HT-29 (cell line): ENCODE measurements at regions not wholly inside any gene's neighbourhood (a gene's known extent, or its start where the extent isn't known, plus 50 kb on each side); places are given as distances from the start of the nearest gene placed in this dataset.
A peak's percentile ranks its signal among the peaks of the same experiment; 100 is the strongest.

Experiments used
- DNase-seq: peaks from one replicate; pipeline ENCODE4 v3.0.0-alpha.2; 2015; ENCODE audit warnings: low spot score

GRCh38 chr9:84583866-84584265 lies 85.7 kb upstream of the NTRK2 start:
- DNase-seq = peak; percentile 2

GRCh38 chr9:84586662-84587061 lies 82.9 kb upstream of the NTRK2 start:
- DNase-seq = no peak

- no peak for DNase-seq
These were observed 82.4 kb upstream of the NTRK2 start for GRCh38 chr9:84587153-84587552.

- no peak for DNase-seq
These were observed 80.0 kb upstream of the NTRK2 start for GRCh38 chr9:84589542-84589941.

- DNase-seq = no peak
These were observed 78.8 kb upstream of the NTRK2 start for GRCh38 chr9:84590706-84591105.

- DNase-seq = no peak
These were observed 76.6 kb upstream of the NTRK2 start for GRCh38 chr9:84592918-84593317.

GRCh38 chr9:84593352-84593751 lies 76.2 kb upstream of the NTRK2 start:
- no peak for DNase-seq

- no peak for DNase-seq
These were observed 72.4 kb upstream of the NTRK2 start for GRCh38 chr9:84597131-84597530.

- DNase-seq = no peak
These were observed 70.5 kb upstream of the NTRK2 start for GRCh38 chr9:84598921-84599636.

- no peak for DNase-seq
These were observed 68.8 kb upstream of the NTRK2 start for GRCh38 chr9:84600739-84601138.

- DNase-seq = no peak
These were observed 65.3 kb upstream of the NTRK2 start for GRCh38 chr9:84604223-84604622.

GRCh38 chr9:84609779-84610178 lies 59.8 kb upstream of the NTRK2 start:
- DNase-seq = no peak

- DNase-seq = no peak
These were observed 56.1 kb upstream of the NTRK2 start for GRCh38 chr9:84613431-84613830.

GRCh38 chr9:84615544-84615943 lies 54.0 kb upstream of the NTRK2 start:
- no peak for DNase-seq

GRCh38 chr9:84617411-84618029 lies 52.0 kb upstream of the NTRK2 start:
- DNase-seq = no peak
